Trophoblast cell (in vitro differentiated cells and primary cell): ENCODE measurements at regions not wholly inside any gene's neighbourhood (a gene's known extent, or its start where the extent isn't known, plus 50 kb on each side); places are given as distances from the start of the nearest gene placed in this dataset.

ENCODE experiments used
- DNase-seq, 2 donors: peaks; one replicate each; pipeline ENCODE4 v3.0.0-alpha.2; 2016
- H2AFZ ChIP-seq: 2 replicates; pipeline ENCODE4 v1.6.1; 2013; ENCODE audit warnings: low read length, moderate library complexity, mild to moderate bottlenecking; ENCODE audit not compliant: insufficient read depth, poor library complexity
- H2AK5ac ChIP-seq: 2 replicates; pipeline ENCODE4 v1.6.1; 2013; ENCODE audit warnings: mild to moderate bottlenecking, low read length
- H2BK120ac ChIP-seq: 2 replicates; pipeline ENCODE4 v1.6.1; 2013; ENCODE audit warnings: low read length, mild to moderate bottlenecking, moderate library complexity; ENCODE audit not compliant: insufficient read depth, poor library complexity
- H2BK12ac ChIP-seq: 2 replicates; pipeline ENCODE4 v1.6.1; 2013; ENCODE audit warnings: mild to moderate bottlenecking, low read length, moderate library complexity
- H2BK5ac ChIP-seq: 2 replicates; pipeline ENCODE4 v1.6.1; 2013; ENCODE audit warnings: low read length, low read depth, moderate library complexity, mild to moderate bottlenecking; ENCODE audit not compliant: poor library complexity
- H3K14ac ChIP-seq: 2 replicates; pipeline ENCODE4 v1.6.1; 2013; ENCODE audit warnings: mild to moderate bottlenecking, low read length
- H3K18ac ChIP-seq: 2 replicates; pipeline ENCODE4 v1.6.1; 2013; ENCODE audit warnings: mild to moderate bottlenecking, low read length
- H3K23ac ChIP-seq: 2 replicates; pipeline ENCODE4 v1.6.1; 2013; ENCODE audit warnings: low read length
- H3K27ac ChIP-seq: 2 replicates; pipeline ENCODE4 v1.5.1; 2013; ENCODE audit warnings: low read depth, mild to moderate bottlenecking, inconsistent platforms, low read length, moderate library complexity
- H3K27me3 ChIP-seq: 2 replicates; pipeline ENCODE4 v1.6.1; 2013; ENCODE audit warnings: inconsistent platforms, mild to moderate bottlenecking, low read length, moderate library complexity; ENCODE audit not compliant: insufficient read depth
- H3K36me3 ChIP-seq, 2 experiments: 1 replicate in 1 of 2; 2 replicates in 1 of 2; pipeline ENCODE4 v1.6.1; 2013; ENCODE audit warnings: low read length in 2 of 2, mild to moderate bottlenecking in 2 of 2, moderate library complexity in 1 of 2; ENCODE audit not compliant: insufficient read depth in 2 of 2, control insufficient read depth in 1 of 2
- H3K4ac ChIP-seq: 2 replicates; pipeline ENCODE4 v1.6.1; 2013; ENCODE audit warnings: low read depth, mild to moderate bottlenecking, low read length, moderate library complexity
- H3K4me1 ChIP-seq, 2 experiments: 1 replicate in 1 of 2; 2 replicates in 1 of 2; pipeline ENCODE4 v1.6.1; 2013; ENCODE audit warnings: low read length in 2 of 2, mild to moderate bottlenecking in 2 of 2, moderate library complexity in 1 of 2; ENCODE audit not compliant: insufficient read depth in 2 of 2, control insufficient read depth in 1 of 2
- H3K4me2 ChIP-seq: 2 replicates; pipeline ENCODE4 v1.6.1; 2013; ENCODE audit warnings: inconsistent platforms, mild to moderate bottlenecking, low read length, moderate library complexity
- H3K4me3 ChIP-seq: 2 replicates; pipeline ENCODE4 v1.5.1; 2013; ENCODE audit warnings: mild to moderate bottlenecking, low read depth, low read length, inconsistent platforms
- H3K79me1 ChIP-seq: one replicate; pipeline ENCODE4 v1.6.1; 2013; ENCODE audit warnings: low read length
- H3K79me2 ChIP-seq: 2 replicates; pipeline ENCODE4 v1.6.1; 2013; ENCODE audit warnings: low read length, mild to moderate bottlenecking; ENCODE audit not compliant: control insufficient read depth, insufficient read depth, poor library complexity
- H3K9ac ChIP-seq: 2 replicates; pipeline ENCODE4 v1.6.1; 2013; ENCODE audit warnings: mild to moderate bottlenecking, low read length
- H3K9me3 ChIP-seq: 2 replicates; pipeline ENCODE4 v1.6.1; 2013; ENCODE audit warnings: low read depth, mild to moderate bottlenecking, control low read depth, inconsistent platforms, low read length; ENCODE audit not compliant: insufficient read depth
- H4K12ac ChIP-seq: 2 replicates; pipeline ENCODE4 v1.6.1; 2013; ENCODE audit warnings: low read depth, mild to moderate bottlenecking, low read length, moderate library complexity
- H4K8ac ChIP-seq: 2 replicates; pipeline ENCODE4 v1.6.1; 2013; ENCODE audit warnings: low read depth, mild to moderate bottlenecking, low read length, moderate library complexity
- H4K91ac ChIP-seq: one replicate; pipeline ENCODE4 v1.6.1; 2013; ENCODE audit warnings: low read depth, mild to moderate bottlenecking, low read length, moderate library complexity
- WGBS: extraction: QIAGEN DNeasy Blood & Tissue Kit; methylation state at CpG from one replicate; pipeline ENCODE4 v1.1.7; 2013; ENCODE audit warnings: missing lambda C conversion rate; ENCODE audit not compliant: insufficient read length, insufficient coverage; ENCODE audit errors: extremely low coverage; 5-methylcytosine and 5-hydroxymethylcytosine counted together

DNA sequence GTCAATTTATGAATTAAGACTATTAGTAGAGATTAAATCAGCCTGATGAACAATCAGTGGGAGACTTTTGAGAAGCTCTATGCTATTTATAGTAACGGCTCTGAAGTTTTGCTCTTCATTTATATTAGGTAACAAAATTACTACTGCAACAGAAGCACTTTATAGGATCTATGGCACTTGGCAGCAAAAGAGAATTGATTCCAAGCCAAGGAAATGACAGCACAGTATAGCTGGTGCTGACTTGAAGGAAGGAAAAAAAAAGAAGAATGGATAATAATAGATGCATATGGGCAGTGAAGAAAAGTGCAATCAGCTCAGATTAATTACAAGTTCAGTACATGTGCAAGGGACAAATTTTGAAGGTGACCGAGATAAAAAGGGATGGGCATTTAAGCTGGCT is 228.2 kb upstream of the PPFIA2 start:
- Histone ChIP-seq H4K8ac (no peak overlapping the region), H2BK120ac (no peak overlapping the region), H2AK5ac (no peak overlapping the region), H3K14ac (no peak overlapping the region), H2BK12ac (no peak overlapping the region), H3K4me1 (no peaks in the 10 kb centered on the region), H3K23ac (no peak overlapping the region), H3K4me2 (no peak overlapping the region), H4K91ac (no peak overlapping the region), H2BK5ac (no peak overlapping the region), H3K36me3 (no peaks in the 10 kb centered on the region), H3K4ac (no peak overlapping the region), H3K79me2 (no peaks in the 10 kb centered on the region), H4K12ac (no peak overlapping the region), H3K9ac (no peak overlapping the region), H3K79me1 (no peaks in the 10 kb centered on the region), H3K4me3 (no peak overlapping the region), H2AFZ (no peak overlapping the region), H3K18ac (no peak overlapping the region), H3K27me3 (no peaks in the 10 kb centered on the region), H3K27ac (no peak overlapping the region), H3K9me3 (no peaks in the 10 kb centered on the region)
- WGBS = no CpG with 5 or more reads among the region's 2 CpGs
- DNase-seq = no peak

DNA sequence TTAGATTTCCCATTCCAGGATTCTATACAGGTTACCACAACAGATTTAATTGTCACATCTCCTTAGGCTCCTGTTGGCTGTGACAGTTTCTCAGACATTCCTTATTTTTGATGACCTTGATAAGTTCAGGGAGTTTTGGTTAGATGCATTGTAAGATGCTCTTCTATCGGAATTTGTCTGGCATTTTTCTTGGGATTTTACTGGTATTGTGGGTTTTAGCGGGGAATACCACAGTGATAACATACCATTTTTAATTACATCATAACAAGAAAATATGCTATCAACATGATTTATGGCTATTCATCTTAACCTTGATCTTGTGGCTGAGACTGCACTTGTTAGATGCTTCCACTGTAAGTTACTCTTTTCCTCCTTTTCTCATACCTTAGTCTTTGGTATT is 217.5 kb upstream of the PPFIA2 start:
- H3K9ac ChIP-seq = no peak overlapping the region
- no peak overlapping the region for H3K4me3 ChIP-seq
- no peak overlapping the region for H3K14ac ChIP-seq
- no peaks in the 10 kb centered on the region for H3K27me3 ChIP-seq
- no peak overlapping the region for H3K4me2 ChIP-seq
- no peaks in the 10 kb centered on the region for H3K4me1 ChIP-seq
- H4K8ac ChIP-seq = no peak overlapping the region
- H2AFZ ChIP-seq = no peak overlapping the region
- H3K79me2 ChIP-seq = no peaks in the 10 kb centered on the region
- H2BK12ac ChIP-seq = no peak overlapping the region
- H4K12ac ChIP-seq = no peak overlapping the region
- H3K4ac ChIP-seq = no peak overlapping the region
- no peaks in the 10 kb centered on the region for H3K79me1 ChIP-seq
- H3K23ac ChIP-seq = no peak overlapping the region
- no peak overlapping the region for H2BK120ac ChIP-seq
- no peak overlapping the region for H2BK5ac ChIP-seq
- H3K18ac ChIP-seq = no peak overlapping the region
- H3K36me3 ChIP-seq = no peaks in the 10 kb centered on the region
- no CpG with 5 or more reads among the region's 2 CpGs for WGBS
- DNase-seq = no peak
- H3K27ac ChIP-seq = no peak overlapping the region
- H4K91ac ChIP-seq = no peak overlapping the region
- no peaks in the 10 kb centered on the region for H3K9me3 ChIP-seq
- no peak overlapping the region for H2AK5ac ChIP-seq

DNA sequence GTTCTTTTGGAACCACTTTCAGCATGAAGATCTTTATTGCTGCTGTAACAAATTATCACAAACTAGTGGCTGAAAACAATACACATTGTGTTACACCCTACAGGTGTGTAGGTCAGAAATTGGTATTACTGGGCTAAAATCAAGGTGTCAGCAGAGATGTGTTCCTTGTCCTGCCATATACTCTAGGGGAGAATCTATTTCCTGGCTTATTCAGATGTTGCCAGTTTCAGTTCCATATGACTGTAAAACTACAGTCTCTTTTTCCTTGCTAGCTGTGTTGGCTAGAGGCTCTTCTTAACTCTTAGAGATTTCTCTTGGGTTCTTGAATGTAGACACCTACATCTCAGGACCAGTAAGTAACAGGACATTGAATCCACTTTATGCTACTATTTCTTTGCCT is 215.6 kb upstream of the PPFIA2 start:
- no peak overlapping the region for H3K23ac ChIP-seq
- no peak overlapping the region for H4K12ac ChIP-seq
- no peak overlapping the region for H4K91ac ChIP-seq
- H4K8ac ChIP-seq = no peak overlapping the region
- H3K79me1 ChIP-seq = no peaks in the 10 kb centered on the region
- no peaks in the 10 kb centered on the region for H3K9me3 ChIP-seq
- H3K36me3 ChIP-seq = no peaks in the 10 kb centered on the region
- H2BK120ac ChIP-seq = no peak overlapping the region
- H3K4me3 ChIP-seq = no peak overlapping the region
- H2BK12ac ChIP-seq = no peak overlapping the region
- no peak overlapping the region for H2AK5ac ChIP-seq
- H3K4me1 ChIP-seq = no peaks in the 10 kb centered on the region
- no peak overlapping the region for H2AFZ ChIP-seq
- no peak for DNase-seq
- H3K27ac ChIP-seq = no peak overlapping the region
- H3K9ac ChIP-seq = no peak overlapping the region
- H3K14ac ChIP-seq = no peak overlapping the region
- no peaks in the 10 kb centered on the region for H3K27me3 ChIP-seq
- no peak overlapping the region for H2BK5ac ChIP-seq
- no peak overlapping the region for H3K18ac ChIP-seq
- H3K4me2 ChIP-seq = no peak overlapping the region
- H3K4ac ChIP-seq = no peak overlapping the region
- no peaks in the 10 kb centered on the region for H3K79me2 ChIP-seq

DNA sequence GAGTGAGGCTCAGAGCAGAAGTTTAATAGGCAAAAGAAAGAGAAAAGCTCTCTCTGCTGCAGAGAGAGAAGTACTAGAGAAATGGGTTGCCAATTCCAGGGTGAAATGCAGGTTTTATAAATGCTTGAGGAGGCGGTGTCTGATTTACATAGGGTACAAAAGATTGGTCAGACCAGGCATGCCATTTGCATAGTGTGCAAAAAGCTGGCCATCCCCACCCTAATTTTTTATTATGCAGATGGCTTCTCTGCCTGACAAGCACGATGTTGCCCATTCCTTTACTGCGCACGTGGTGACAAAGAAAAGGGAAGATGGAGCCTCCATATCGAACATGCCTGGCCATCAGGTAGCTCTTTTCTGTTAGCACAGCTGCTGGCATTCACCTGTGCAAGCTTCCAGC is 209.3 kb upstream of the PPFIA2 start:
- H3K36me3 ChIP-seq = no peaks in the 10 kb centered on the region
- H3K9me3 ChIP-seq = no peaks in the 10 kb centered on the region
- no peak overlapping the region for H3K4me3 ChIP-seq
- H2AFZ ChIP-seq = no peak overlapping the region
- H3K4me1 ChIP-seq = no peaks in the 10 kb centered on the region
- H2AK5ac ChIP-seq = no peak overlapping the region
- H2BK120ac ChIP-seq = no peak overlapping the region
- no peak overlapping the region for H2BK12ac ChIP-seq
- H3K79me2 ChIP-seq = no peaks in the 10 kb centered on the region
- H3K4me2 ChIP-seq = no peak overlapping the region
- H3K27me3 ChIP-seq = no peaks in the 10 kb centered on the region
- H3K27ac ChIP-seq = no peak overlapping the region
- no peak overlapping the region for H3K14ac ChIP-seq
- no CpG with 5 or more reads among the region's 5 CpGs for WGBS
- H4K91ac ChIP-seq = no peak overlapping the region
- H3K18ac ChIP-seq = no peak overlapping the region
- no peaks in the 10 kb centered on the region for H3K79me1 ChIP-seq
- no peak overlapping the region for H3K4ac ChIP-seq
- no peak overlapping the region for H3K9ac ChIP-seq
- DNase-seq = no peak
- H4K12ac ChIP-seq = no peak overlapping the region
- no peak overlapping the region for H4K8ac ChIP-seq
- H3K23ac ChIP-seq = no peak overlapping the region
- no peak overlapping the region for H2BK5ac ChIP-seq

DNA sequence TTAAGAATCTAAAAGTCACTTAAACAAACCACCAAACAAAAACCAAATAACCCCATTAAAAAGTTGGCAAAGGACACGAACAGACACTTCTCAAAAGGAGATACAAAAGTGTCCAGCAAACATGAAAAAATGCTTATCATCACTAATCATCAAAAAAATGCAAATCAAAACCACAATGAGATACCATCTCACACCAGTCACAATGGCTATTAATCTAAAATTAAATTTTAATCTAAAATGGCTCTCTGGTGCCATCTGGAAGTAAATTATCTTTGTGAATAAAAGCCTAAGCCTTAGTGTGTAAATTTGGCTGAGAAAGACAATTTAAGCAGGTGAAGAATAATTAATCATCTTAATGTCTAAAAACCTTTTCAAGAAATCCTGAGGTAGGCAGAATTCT is 204.5 kb upstream of the PPFIA2 start:
- H3K79me2 ChIP-seq = no peaks in the 10 kb centered on the region
- H3K18ac ChIP-seq = no peak overlapping the region
- H2BK12ac ChIP-seq = no peak overlapping the region
- H3K23ac ChIP-seq = no peak overlapping the region
- H2AK5ac ChIP-seq = no peak overlapping the region
- no peak overlapping the region for H3K4ac ChIP-seq
- H3K27me3 ChIP-seq = no peaks in the 10 kb centered on the region
- no peak overlapping the region for H3K27ac ChIP-seq
- H2AFZ ChIP-seq = no peak overlapping the region
- H3K4me3 ChIP-seq = no peak overlapping the region
- DNase-seq = no peak
- no peaks in the 10 kb centered on the region for H3K4me1 ChIP-seq
- H3K9ac ChIP-seq = no peak overlapping the region
- no peaks in the 10 kb centered on the region for H3K9me3 ChIP-seq
- no peak overlapping the region for H3K4me2 ChIP-seq
- no peak overlapping the region for H3K14ac ChIP-seq
- H4K91ac ChIP-seq = no peak overlapping the region
- no peak overlapping the region for H2BK5ac ChIP-seq
- no peak overlapping the region for H4K8ac ChIP-seq
- H4K12ac ChIP-seq = no peak overlapping the region
- H2BK120ac ChIP-seq = no peak overlapping the region
- H3K79me1 ChIP-seq = no peaks in the 10 kb centered on the region
- no peaks in the 10 kb centered on the region for H3K36me3 ChIP-seq
- WGBS = no CpG with 5 or more reads among the region's 1 CpG
